ENCODE measurements at regions not wholly inside any gene's neighbourhood (a gene's known extent, or its start where the extent isn't known, plus 50 kb on each side); places are given as distances from the start of the nearest gene placed in this dataset.

GRCh38 chr11:38019072-38019775 lies 1421.2 kb upstream of the RAG2 start:
- Histone ChIP-seq H4K20me1 (ENCODE audit: insufficient read depth) (no peaks in the 10 kb centered on the region), H3K9me3 (ENCODE audit: low read depth) (no peaks in the 10 kb centered on the region), H3K27ac (no peak overlapping the region), H3K27me3 (replicated peaks; ENCODE audit: insufficient read depth) (no peaks in the 10 kb centered on the region), H3F3A (ENCODE audit: insufficient read depth) (no peaks in the 10 kb centered on the region), H3K79me2 (ENCODE audit: insufficient read depth) (no peaks in the 10 kb centered on the region), H3K4me3 (no peak overlapping the region), H2AFZ (no peak overlapping the region), H3K4me1 (ENCODE audit: insufficient read depth) (no peaks in the 10 kb centered on the region), H3K9me2 (ENCODE audit: insufficient read depth) (no peaks in the 10 kb centered on the region), H3K4me2 (ENCODE audit: unreplicated experiment) (no peak overlapping the region), H3K9ac (no peak overlapping the region), H3K36me3 (ENCODE audit: low read depth) (no peaks in the 10 kb centered on the region)
- WGBS, 2 experiments (ENCODE audit: low coverage in 1 of 2, low lambda C conversion rate in 2 of 2, missing lambda C conversion rate in 2 of 2): 24 to 34% methylated on average over 5 of the region's 5 CpGs
- TF ChIP-seq EZH2phosphoT487 (IDR thresholded peaks at IDR 0.05; ENCODE audit: insufficient read depth, low read depth) (no peak), EZH2 (IDR thresholded peaks at IDR 0.05; ENCODE audit: insufficient read depth, poor library complexity, severe bottlenecking) (no peak)
- in situ Hi-C loops (cut with MboI): no loop called here
- no peak for DNase-seq

GRCh38 chr11:38014405-38014804 lies 1416.4 kb upstream of the RAG2 start:
- H3K9me2 ChIP-seq (ENCODE audit: insufficient read depth): no peaks in the 10 kb centered on the region
- no peaks in the 10 kb centered on the region for H3K27me3 ChIP-seq (replicated peaks; ENCODE audit: insufficient read depth)
- H2AFZ ChIP-seq: no peak overlapping the region
- H3K4me1 ChIP-seq (ENCODE audit: insufficient read depth): no peaks in the 10 kb centered on the region
- peaks cover 5% of the 10 kb centered on the region for H3K9me3 ChIP-seq (ENCODE audit: low read depth)
- H3K27ac ChIP-seq: no peak overlapping the region
- no peaks in the 10 kb centered on the region for H4K20me1 ChIP-seq (ENCODE audit: insufficient read depth)
- H3K79me2 ChIP-seq (ENCODE audit: insufficient read depth): no peaks in the 10 kb centered on the region
- TF ChIP-seq EZH2phosphoT487 (IDR thresholded peaks at IDR 0.05; ENCODE audit: insufficient read depth, low read depth) (no peak), EZH2 (IDR thresholded peaks at IDR 0.05; ENCODE audit: insufficient read depth, poor library complexity, severe bottlenecking) (no peak)
- in situ Hi-C loops (cut with MboI): no loop called here
- no peak overlapping the region for H3K4me2 ChIP-seq (ENCODE audit: unreplicated experiment)
- no peak for DNase-seq
- H3K4me3 ChIP-seq: no peak overlapping the region
- no peaks in the 10 kb centered on the region for H3F3A ChIP-seq (ENCODE audit: insufficient read depth)
- H3K9ac ChIP-seq: no peak overlapping the region
- no peaks in the 10 kb centered on the region for H3K36me3 ChIP-seq (ENCODE audit: low read depth)
- 0% methylated on average over 1 of the region's 1 CpG for WGBS, 2 experiments (ENCODE audit: low coverage in 1 of 2, low lambda C conversion rate in 2 of 2, missing lambda C conversion rate in 2 of 2)

- no peak for TF ChIP-seq EZH2 (IDR thresholded peaks at IDR 0.05; ENCODE audit: insufficient read depth, poor library complexity, severe bottlenecking)
- TF ChIP-seq EZH2phosphoT487 (IDR thresholded peaks at IDR 0.05; ENCODE audit: insufficient read depth, low read depth): no peak
- Histone ChIP-seq H4K20me1 (ENCODE audit: insufficient read depth) (no peaks in the 10 kb centered on the region), H3K4me1 (ENCODE audit: insufficient read depth) (no peaks in the 10 kb centered on the region), H3K79me2 (ENCODE audit: insufficient read depth) (no peaks in the 10 kb centered on the region), H2AFZ (no peak overlapping the region), H3K4me2 (ENCODE audit: unreplicated experiment) (no peak overlapping the region), H3K27ac (no peak overlapping the region), H3K36me3 (ENCODE audit: low read depth) (no peaks in the 10 kb centered on the region), H3F3A (ENCODE audit: insufficient read depth) (no peaks in the 10 kb centered on the region), H3K27me3 (replicated peaks; ENCODE audit: insufficient read depth) (no peaks in the 10 kb centered on the region), H3K9me3 (ENCODE audit: low read depth) (peaks cover 5% of the 10 kb centered on the region), H3K9ac (no peak overlapping the region), H3K9me2 (ENCODE audit: insufficient read depth) (no peaks in the 10 kb centered on the region), H3K4me3 (no peak overlapping the region)
- in situ Hi-C loops (cut with MboI): no loop called here
- DNase-seq: no peak
- 29 to 32% methylated on average over 8 of the region's 8 CpGs for WGBS, 2 experiments (ENCODE audit: low coverage in 1 of 2, low lambda C conversion rate in 2 of 2, missing lambda C conversion rate in 2 of 2)
Observed at GRCh38 chr11:38013157-38013556, 1415.1 kb upstream of the RAG2 start.

- in situ Hi-C loops (cut with MboI): no loop called here
- Histone ChIP-seq H3K4me2 (ENCODE audit: unreplicated experiment) (no peak overlapping the region), H3K4me1 (ENCODE audit: insufficient read depth) (no peaks in the 10 kb centered on the region), H3F3A (ENCODE audit: insufficient read depth) (no peaks in the 10 kb centered on the region), H3K9ac (no peak overlapping the region), H4K20me1 (ENCODE audit: insufficient read depth) (no peaks in the 10 kb centered on the region), H3K36me3 (ENCODE audit: low read depth) (no peaks in the 10 kb centered on the region), H2AFZ (no peak overlapping the region), H3K79me2 (ENCODE audit: insufficient read depth) (no peaks in the 10 kb centered on the region), H3K9me3 (ENCODE audit: low read depth) (peaks cover 5% of the 10 kb centered on the region), H3K4me3 (no peak overlapping the region), H3K27ac (no peak overlapping the region), H3K9me2 (ENCODE audit: insufficient read depth) (no peaks in the 10 kb centered on the region), H3K27me3 (replicated peaks; ENCODE audit: insufficient read depth) (no peaks in the 10 kb centered on the region)
- TF ChIP-seq EZH2phosphoT487 (IDR thresholded peaks at IDR 0.05; ENCODE audit: insufficient read depth, low read depth) (no peak), EZH2 (IDR thresholded peaks at IDR 0.05; ENCODE audit: insufficient read depth, poor library complexity, severe bottlenecking) (no peak)
- DNase-seq: no peak
Observed at GRCh38 chr11:38011496-38011895, 1413.5 kb upstream of the RAG2 start.

- Histone ChIP-seq H3K4me1 (ENCODE audit: insufficient read depth) (no peaks in the 10 kb centered on the region), H3K27me3 (replicated peaks; ENCODE audit: insufficient read depth) (no peaks in the 10 kb centered on the region), H3K36me3 (ENCODE audit: low read depth) (no peaks in the 10 kb centered on the region), H3K79me2 (ENCODE audit: insufficient read depth) (no peaks in the 10 kb centered on the region), H3K4me3 (no peak overlapping the region), H3K4me2 (ENCODE audit: unreplicated experiment) (no peak overlapping the region), H3K9me3 (ENCODE audit: low read depth) (peaks cover 5% of the 10 kb centered on the region), H3K9ac (no peak overlapping the region), H3F3A (ENCODE audit: insufficient read depth) (no peaks in the 10 kb centered on the region), H3K9me2 (ENCODE audit: insufficient read depth) (no peaks in the 10 kb centered on the region), H2AFZ (no peak overlapping the region), H4K20me1 (ENCODE audit: insufficient read depth) (no peaks in the 10 kb centered on the region), H3K27ac (no peak overlapping the region)
- no peak for TF ChIP-seq EZH2phosphoT487 (IDR thresholded peaks at IDR 0.05; ENCODE audit: insufficient read depth, low read depth)
- TF ChIP-seq EZH2 (IDR thresholded peaks at IDR 0.05; ENCODE audit: insufficient read depth, poor library complexity, severe bottlenecking): no peak
- DNase-seq: no peak
- in situ Hi-C loops (cut with MboI): no loop called here
- WGBS, 2 experiments (ENCODE audit: low coverage in 1 of 2, low lambda C conversion rate in 2 of 2, missing lambda C conversion rate in 2 of 2): 32 to 33% methylated on average over 1 of the region's 1 CpG
Observed at GRCh38 chr11:38009932-38010331, 1411.9 kb upstream of the RAG2 start.

Data from GM23248 (cell line).